AG09309 (cell line): ENCODE measurements at regions not wholly inside any gene's neighbourhood (a gene's known extent, or its start where the extent isn't known, plus 50 kb on each side); places are given as distances from the start of the nearest gene placed in this dataset.
"Not testable (repeated sequence)": the region's sequence is repeated elsewhere in the genome, so short reads cannot be mapped to it uniquely, and the experiment has no call there.

ENCODE experiments used
- DNase-seq: peaks from one replicate; pipeline ENCODE4 v3.0.0-alpha.2; 2010; ENCODE audit warnings: low read depth
- H3K4me3 ChIP-seq: 2 replicates; pipeline ENCODE4 v1.5.1; 2011; ENCODE audit warnings: mild to moderate bottlenecking, low read depth, low read length, moderate library complexity; ENCODE audit not compliant: control insufficient read depth
- TF ChIP-seq, protein P1 (sequence below): IDR thresholded peaks from 2 replicates; pipeline ENCODE4 v1.5.1; 2011; ENCODE audit warnings: mild to moderate bottlenecking, low read depth, low read length, inconsistent platforms; ENCODE audit not compliant: insufficient read depth, control insufficient read depth; ENCODE audit errors: missing control alignments

DNA sequence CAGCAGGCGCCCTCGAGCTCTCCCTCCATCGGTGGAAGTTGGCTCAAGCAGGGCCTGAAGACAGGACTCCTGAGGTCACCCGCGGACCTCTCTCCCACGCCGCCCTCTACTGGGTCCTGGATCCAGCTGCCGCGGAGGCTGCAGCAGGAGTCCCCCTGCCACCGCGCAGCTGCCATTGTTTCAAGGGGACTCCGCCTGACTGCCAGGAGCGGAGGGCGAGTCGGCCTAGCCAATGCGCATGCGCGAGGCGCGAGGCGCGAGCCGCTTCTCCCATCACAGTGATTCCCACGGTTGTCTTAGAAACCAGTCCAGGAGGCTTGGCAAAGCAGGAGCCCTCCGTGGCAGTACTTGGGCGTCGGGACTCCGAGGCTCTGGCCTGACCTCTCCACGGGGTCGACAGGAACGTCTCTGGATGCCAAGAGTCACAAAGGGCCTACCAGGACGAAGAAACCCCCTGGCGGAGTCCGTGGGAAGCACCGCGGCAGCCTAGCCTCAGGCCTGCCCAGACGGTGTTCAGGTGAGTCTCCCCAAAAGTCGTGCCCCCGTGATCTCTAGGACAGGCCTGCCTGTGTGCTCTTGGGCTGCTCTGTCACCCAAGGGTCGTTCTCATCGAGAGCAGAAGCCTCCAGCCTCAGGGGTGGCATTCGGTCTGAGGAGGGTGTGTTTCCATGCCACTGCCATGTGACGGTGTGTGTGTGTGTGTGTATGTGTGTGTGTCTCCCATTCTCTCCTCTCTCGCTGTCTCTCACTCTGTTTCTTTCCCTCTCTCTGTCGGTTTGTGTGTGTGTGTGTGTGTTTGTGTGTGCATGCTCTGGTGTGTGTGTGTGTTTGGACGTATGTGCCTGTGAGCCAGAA is 290.6 kb upstream of the ZNF337 start:
- TF ChIP-seq, protein P1, sequence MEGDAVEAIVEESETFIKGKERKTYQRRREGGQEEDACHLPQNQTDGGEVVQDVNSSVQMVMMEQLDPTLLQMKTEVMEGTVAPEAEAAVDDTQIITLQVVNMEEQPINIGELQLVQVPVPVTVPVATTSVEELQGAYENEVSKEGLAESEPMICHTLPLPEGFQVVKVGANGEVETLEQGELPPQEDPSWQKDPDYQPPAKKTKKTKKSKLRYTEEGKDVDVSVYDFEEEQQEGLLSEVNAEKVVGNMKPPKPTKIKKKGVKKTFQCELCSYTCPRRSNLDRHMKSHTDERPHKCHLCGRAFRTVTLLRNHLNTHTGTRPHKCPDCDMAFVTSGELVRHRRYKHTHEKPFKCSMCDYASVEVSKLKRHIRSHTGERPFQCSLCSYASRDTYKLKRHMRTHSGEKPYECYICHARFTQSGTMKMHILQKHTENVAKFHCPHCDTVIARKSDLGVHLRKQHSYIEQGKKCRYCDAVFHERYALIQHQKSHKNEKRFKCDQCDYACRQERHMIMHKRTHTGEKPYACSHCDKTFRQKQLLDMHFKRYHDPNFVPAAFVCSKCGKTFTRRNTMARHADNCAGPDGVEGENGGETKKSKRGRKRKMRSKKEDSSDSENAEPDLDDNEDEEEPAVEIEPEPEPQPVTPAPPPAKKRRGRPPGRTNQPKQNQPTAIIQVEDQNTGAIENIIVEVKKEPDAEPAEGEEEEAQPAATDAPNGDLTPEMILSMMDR, result peak; percentile 48
- no peak for DNase-seq
- H3K4me3 ChIP-seq, result peak overlapping the region; percentile 43

DNA sequence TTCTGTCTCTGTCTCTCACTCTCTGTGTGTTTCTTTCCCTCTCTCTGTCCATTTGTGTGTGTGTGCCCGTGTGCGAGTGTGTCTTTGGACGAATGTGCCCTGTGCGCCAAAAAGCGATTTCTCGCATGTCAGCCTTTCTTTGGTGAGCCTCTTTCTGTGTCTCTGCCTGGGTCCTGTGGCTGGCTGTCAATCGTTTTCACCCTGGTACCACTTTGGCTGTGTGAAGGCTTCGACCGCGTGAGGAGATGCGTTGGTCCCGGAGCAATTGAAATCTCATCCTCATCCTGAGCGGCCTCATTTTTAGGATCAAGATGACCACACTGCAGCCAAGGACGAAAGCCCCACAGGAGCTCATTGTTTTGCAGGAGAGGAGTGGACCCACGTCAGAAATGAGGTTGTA is 288.9 kb upstream of the ZNF337 start:
- H3K4me3 ChIP-seq, result no peak overlapping the region
- no peak for DNase-seq
- TF ChIP-seq, protein P1, result no peak

DNA sequence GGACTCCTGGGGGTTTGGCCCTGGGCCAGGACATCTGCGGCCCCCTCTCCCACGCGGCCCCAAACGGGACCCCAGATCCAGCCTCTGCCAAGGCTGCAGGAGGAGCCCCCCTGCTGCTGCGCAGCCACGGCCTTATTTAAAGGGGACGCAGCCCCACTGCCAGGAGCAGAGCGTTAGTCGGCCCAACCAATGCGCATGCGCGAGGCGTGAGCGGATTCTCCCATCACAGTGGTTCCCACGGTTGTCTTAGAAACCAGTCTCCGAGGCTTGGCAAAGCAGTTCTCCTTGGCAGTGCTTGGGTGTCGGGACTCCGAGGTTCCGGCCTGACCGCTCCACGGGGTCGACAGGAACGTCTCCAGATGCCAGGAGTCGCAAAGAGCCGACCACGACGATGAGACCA is 288.3 kb upstream of the ZNF337 start:
- TF ChIP-seq, protein P1, result no peak
- peak overlapping the region; percentile 41 for H3K4me3 ChIP-seq
- DNase-seq, result no peak

GRCh38 chr20:25982701-25983100 is 286.0 kb upstream of the ZNF337 start:
- H3K4me3 ChIP-seq, DNase-seq: not testable (repeated sequence)

GRCh38 chr20:25978450-25979190 is 282.0 kb upstream of the ZNF337 start:
- DNase-seq, result not testable (repeated sequence)

DNA sequence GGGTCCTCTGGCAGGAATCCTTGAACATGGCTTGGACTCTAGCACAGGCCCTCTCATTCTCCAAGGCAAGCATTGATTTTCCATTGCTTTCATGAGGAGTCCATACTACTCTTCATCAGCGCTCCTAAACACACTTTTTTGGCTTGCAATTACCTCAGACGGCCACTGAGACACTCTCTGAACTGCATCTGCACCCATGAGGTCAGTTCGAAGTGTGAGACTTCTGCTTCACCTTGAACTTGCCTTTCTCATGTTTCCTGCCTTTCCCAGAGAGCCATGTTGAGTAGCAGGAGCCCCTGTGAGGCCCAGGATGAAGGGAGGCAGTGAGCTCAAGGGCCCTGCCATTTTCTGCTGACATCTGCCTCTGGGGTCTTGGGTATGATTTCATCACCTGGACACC is 279.2 kb upstream of the ZNF337 start:
- H3K4me3 ChIP-seq, DNase-seq: not testable (repeated sequence)

More at GRCh38 chr20:25978450-25979190, 282.0 kb upstream of the ZNF337 start:
- H3K4me3 ChIP-seq, result not testable (repeated sequence)

DNA sequence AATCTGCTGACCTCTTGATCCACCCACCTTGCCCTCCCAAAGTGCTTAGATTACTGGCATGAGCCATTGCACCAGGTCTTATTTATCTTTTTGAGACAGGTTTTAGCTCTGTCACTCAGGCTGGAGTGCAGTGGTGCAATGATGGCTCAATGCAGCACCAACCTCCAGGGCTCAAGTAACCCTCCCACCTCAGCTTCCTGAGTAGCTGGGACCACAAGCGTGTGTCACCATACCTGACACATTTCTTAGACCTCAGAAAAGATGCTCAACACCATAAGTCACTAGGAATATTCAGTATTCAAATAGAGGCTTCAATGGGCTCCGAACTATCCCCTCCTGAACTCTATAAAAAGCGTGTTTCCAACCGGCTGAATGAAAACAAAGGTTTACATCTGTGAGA is 268.6 kb upstream of the ZNF337 start:
- not testable (repeated sequence) for DNase-seq, H3K4me3 ChIP-seq

GRCh38 chr20:25953876-25954275 is 257.2 kb upstream of the ZNF337 start:
- DNase-seq, H3K4me3 ChIP-seq: not testable (repeated sequence)

DNA sequence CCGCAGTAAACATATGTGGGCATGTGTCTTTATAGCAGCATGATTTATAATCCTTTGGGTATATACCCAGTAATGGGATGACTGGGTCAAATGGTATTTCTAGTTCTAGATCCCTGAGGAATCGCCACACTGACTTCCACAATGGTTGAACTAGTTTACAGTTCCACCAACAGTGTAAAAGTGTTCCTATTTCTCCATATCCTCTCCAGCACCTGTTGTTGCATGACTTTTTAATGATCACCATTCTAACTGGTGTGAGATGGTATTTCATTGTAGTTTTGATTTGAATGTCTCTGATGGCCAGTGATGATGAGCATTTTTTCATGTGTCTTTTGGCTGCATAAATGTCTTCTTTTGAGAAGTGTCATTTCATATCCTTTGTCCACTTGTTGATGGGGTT is 238.6 kb upstream of the ZNF337 start:
- DNase-seq, result not testable (repeated sequence)

GRCh38 chr20:25932806-25933205 is 236.2 kb upstream of the ZNF337 start:
- not testable (repeated sequence) for DNase-seq, H3K4me3 ChIP-seq

More for the DNA sequence above, 238.6 kb upstream of the ZNF337 start:
- not testable (repeated sequence) for H3K4me3 ChIP-seq

GRCh38 chr20:25932170-25932569 is 235.5 kb upstream of the ZNF337 start:
- DNase-seq, result peak; percentile 37
- not testable (repeated sequence) for H3K4me3 ChIP-seq

DNA sequence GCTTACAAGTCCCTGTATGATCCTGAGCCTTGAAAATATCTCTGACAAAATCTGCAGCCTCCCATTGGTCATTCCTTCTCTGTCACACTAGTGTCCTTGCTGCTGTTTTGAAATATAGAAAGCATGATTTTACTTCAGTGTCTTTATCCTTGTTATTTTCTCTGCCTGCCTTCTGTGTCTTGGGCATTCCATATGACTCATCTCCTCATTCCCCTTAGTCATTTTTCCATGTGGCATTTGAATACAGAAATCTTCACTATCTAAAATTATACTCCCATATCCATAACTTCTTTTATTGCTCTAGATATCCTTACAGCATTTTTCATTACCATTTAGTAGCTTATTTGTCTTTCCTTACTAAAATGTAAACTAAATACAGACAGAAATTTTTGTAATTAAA is 205.7 kb upstream of the ZNF337 start:
- H3K4me3 ChIP-seq, DNase-seq: not testable (repeated sequence)

- H3K4me3 ChIP-seq, DNase-seq: not testable (repeated sequence)
These were observed 202.0 kb upstream of the ZNF337 start for GRCh38 chr20:25898663-25899062.

- not testable (repeated sequence) for H3K4me3 ChIP-seq, DNase-seq
These were observed 182.4 kb upstream of the ZNF337 start for GRCh38 chr20:25879096-25879495.

DNA sequence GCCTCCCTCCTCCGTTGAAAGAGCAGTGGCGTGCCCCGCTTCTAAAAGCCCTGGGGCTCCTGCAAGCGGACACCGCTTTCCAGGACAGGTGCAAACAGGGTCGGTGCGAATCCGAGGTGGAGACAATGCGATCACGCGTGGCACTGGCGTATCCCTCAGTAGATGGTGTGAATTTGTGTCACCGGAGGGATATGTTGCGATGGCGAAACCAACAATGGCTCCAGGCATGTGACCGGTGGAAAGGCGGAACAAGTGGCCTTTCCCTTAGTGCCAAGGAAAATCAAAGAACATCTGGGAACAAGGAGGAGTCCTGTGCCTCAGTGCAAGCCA is 172.0 kb upstream of the ZNF337 start:
- not testable (repeated sequence) for DNase-seq
- H3K4me3 ChIP-seq, result peak overlapping the region; percentile 56
